AML-193 (cell line): ENCODE measurements at regions not wholly inside any gene's neighbourhood (a gene's known extent, or its start where the extent isn't known, plus 50 kb on each side); places are given as distances from the start of the nearest gene placed in this dataset.
A peak's percentile ranks its signal among the peaks of the same experiment; 100 is the strongest.

Source experiments
- DNase-seq, 2 experiments: peaks; one replicate each; lab custom pipeline; 2025; lab: John Stamatoyannopoulos, UW

DNA sequence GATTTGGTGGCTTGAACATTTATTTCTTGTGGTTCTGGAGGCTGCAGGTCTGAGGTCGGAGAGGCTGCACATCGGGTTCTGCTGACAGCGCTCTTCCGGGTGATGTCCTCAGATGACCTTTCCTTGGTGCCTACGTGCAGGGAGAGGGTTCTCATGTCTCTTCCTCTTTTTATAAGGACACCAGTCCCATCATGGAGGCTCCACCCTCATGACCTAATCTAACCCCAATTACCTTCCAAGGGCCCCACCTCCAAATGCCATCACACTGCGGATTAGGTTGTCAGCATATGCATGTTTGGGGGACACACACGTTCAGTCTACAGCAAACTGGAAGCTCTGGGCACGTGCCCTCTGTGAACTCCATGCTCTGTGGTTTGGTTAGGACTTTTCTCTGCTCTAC is 338.6 kb downstream of the FGF9 start:
- DNase-seq: peak; percentile 57 to 64

DNA sequence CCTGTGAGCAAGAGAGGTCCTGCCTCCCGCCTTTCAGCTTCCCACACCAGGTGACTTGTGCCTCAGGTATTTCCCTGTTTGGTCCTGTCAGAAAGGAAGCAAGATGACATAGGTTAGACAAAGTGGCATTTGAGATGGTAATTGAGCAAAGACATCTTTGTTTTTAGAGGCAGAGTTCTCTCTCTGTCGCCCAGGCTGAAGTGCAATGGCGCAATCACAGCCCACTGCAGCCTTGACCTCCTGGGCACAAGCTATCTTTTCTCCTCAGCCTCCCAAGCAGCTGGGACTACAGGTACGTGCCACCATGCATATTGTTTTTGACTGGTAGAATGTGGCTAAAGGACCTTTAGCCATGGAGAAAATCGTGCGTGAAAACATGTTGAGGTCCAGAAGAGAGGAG is 339.1 kb downstream of the FGF9 start:
- no peak for DNase-seq

DNA sequence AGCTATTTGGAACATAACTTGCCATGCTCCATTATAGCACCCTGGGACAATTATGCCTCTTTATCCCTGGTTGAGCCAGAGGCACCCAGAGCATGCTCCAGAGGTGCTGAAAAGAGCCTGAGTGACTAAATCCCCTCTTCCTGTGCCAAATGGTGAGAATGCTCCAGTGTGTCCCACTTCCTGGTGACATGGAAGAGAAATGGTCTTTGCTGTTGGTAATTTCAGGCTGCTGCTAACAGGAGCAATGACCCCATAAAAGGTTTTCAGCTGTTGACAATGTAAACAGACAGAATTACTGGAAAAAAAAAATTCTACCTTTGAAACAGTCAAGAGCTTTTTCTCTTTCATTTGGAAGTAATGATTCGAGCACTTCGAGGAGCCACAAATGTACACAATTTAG is 341.8 kb downstream of the FGF9 start:
- DNase-seq: no peak

- DNase-seq: no peak
Observed at GRCh38 chr13:22014469-22014868, 343.6 kb downstream of the FGF9 start.

- peak; percentile 74 to 89 for DNase-seq
Observed at GRCh38 chr13:22017226-22017625, 346.4 kb downstream of the FGF9 start.

DNA sequence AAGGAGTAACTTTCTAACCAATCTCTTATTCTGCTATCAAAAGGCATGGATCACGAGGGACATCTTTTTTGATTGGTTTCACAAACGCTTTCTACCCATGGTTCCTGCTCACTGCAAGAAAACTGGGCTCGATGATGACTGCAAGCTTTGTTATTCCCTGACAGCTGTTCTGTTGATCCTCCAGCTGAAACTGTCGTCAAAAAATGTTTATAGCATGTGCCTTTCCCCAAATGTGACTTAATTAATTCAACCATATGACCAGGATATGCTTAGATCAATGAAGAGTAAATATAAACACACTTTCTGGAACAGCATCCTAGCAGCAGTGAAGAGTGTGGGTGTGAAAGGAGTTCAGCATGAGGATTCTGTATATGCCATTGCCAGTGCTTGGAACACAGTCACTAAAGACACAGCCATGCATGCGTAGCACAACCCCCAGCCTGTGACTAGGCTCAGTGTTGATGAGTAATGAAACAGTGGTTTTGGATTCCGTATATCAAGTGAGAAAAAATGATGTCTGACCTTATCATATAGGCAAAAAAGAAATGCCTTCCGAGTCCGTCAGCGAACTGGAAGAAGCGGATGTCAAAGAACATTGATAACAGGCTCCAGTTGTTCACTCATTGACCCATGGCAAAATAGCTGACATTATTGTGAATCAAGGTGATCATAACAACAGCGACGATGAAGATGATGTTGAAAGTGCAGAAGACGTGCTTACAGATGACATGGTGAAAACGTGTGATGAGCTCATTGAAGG is 347.4 kb downstream of the FGF9 start:
- DNase-seq: no peak

DNA sequence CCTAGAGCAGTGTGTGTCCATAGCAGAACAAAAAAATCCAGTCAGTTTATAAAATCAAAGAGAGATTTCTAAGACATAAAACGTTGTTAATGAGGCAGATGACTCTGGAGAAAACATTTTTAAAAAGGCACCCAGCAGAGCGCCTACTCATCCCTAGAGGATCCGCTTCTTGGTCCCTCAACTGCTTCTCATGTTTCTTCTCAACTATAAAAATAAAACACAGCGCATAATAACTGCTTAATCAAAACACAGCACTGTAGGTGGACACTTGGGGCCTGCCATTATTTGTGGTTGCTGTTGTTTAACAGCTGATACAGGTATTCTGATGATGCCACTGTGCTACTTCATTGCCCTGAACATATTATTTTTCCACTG is 347.9 kb downstream of the FGF9 start:
- no peak for DNase-seq

GRCh38 chr13:22024381-22024994 is 353.6 kb downstream of the FGF9 start:
- no peak for DNase-seq

DNA sequence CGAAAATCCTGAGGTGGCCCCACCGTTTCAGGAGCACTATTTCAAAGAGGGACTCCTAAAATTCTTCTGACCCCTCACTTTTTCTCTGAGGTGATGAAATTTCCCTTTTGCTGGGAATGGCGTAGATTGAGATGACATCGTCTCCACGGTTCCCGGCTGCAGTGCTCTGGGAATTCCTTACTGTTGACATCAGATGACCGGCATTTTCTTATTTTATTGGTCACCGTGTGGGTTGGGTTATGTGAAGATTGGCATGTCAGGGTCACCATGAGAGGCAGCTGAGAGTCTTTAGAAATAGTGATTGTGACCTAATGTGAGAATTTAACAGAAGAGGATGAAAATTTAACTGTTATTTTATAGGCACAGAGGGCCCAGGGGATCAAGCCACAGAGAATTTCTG is 356.7 kb downstream of the FGF9 start:
- no peak for DNase-seq

DNA sequence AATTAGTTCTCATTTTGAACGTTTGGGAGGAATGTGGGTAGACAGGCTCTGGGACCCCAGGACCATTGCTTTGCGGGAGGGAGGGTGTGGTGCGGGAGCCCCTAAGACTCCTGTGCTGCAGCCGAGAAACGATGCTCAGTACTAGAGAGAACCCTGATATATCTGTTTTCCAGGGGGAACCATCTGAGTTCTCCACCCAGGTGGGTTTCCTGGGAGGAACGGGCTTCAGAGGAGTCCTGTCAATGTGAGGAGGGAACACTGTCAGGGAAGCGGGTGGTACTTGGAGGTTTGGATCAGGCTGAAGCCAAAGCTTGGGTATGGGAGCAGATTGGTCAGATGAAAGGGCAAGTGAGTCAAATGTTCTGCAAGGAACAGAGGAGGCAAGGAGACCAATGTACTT is 358.0 kb downstream of the FGF9 start:
- no peak for DNase-seq

DNA sequence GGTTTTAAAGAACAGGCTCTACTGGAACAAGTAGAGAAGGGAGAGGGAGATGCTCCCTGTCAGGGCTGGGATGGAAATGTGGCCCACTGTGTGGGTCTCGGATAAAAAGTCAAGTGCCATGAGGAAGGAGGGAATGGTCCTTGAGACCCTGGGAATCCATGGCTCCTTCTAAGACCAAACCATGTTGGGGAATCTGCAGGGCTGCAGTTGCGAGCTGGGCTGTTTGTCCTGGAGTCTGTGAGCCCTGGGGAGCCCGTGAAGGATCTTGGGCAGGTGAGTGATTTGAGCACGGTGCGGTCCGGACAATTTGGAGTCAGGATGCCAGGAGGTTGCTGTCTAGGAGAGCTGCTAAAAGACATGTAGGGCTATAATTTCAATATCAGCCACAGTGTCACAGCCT is 359.4 kb downstream of the FGF9 start:
- no peak for DNase-seq

DNA sequence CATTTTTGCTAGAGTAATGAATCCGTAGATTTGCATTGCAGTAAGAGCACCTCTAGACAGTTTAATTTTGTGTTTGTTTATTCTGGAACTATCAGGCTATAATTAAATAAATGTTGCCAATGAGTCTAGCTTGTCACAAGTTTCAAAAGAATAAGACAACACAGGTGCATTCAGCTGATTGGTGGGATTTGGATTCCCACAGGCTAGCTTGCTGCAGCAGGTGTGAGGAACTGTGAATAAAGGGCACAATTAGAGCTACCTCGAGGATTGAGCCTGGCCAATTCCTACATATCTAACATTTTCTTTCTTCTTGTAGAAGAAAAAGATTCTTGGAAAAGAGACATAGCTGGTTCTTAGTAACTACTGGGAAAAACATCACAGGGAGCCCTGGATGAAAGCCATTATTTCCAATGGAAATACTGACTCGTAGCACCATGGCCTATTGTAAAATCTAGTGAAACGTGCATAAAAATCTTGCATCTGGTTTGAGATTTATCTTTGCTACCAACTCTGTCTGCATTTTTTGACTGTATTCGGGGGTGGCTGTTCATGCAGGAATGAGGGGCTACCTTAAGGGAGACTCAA is 360.9 kb downstream of the FGF9 start:
- no peak for DNase-seq

DNA sequence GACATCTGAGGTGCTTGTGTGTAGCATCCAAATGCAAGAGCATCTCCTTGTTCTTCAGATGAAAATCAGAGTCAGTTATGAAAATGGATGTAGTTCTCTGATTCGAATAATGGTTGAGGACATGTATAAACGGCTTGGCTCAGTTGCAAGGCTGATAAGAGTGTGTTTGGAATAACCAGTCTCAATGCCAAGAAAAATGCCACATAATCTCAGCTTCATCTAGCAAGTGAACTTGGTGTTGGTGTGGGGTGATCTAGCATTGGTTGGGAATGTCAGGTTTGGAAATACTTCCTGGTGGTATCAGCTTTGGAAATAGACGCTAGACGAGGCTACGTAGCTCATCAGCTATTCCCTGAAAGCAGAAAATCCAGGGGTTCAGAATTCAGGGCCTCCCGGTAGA is 362.0 kb downstream of the FGF9 start:
- no peak for DNase-seq

DNA sequence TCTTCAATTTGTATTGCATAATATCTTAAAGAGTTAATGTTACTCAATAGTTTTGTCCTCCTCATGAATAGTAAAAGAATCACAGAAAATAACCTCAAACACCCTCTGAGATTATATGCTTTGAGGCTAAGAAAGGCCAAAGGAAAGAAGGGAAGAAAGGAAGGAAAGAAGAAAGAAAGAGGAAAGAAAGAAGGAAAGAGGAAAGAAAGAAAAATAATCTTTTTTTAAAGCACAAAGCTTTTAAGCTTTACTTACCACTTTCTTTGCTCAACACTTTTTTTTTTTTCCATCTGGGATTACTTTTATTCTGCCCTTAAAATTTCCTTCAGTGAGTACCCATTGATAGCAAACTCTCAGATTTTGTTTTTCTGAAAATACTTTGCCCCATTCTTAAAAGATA is 369.1 kb downstream of the FGF9 start:
- DNase-seq: no peak

GRCh38 chr13:22040810-22041364 is 370.0 kb downstream of the FGF9 start:
- no peak for DNase-seq

DNA sequence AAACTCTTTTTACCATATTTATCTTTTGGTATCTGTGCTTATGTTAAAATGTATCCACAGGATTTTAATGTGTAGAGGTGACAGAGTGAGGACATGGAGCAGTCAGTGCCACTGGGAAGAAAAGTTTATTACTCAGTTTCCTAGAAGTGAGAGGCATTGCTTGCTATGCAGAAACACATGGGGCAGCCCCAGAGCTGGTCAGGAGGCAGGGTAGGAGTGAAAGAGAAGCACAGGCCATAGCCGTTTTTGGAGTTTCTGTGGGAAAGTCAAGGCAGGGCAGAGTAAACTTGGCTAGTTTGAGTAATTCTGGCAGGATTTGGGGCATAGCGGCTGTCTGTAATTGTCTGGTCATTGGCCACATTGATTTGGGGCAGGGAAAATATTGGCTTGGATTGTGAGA is 370.9 kb downstream of the FGF9 start:
- no peak for DNase-seq

DNA sequence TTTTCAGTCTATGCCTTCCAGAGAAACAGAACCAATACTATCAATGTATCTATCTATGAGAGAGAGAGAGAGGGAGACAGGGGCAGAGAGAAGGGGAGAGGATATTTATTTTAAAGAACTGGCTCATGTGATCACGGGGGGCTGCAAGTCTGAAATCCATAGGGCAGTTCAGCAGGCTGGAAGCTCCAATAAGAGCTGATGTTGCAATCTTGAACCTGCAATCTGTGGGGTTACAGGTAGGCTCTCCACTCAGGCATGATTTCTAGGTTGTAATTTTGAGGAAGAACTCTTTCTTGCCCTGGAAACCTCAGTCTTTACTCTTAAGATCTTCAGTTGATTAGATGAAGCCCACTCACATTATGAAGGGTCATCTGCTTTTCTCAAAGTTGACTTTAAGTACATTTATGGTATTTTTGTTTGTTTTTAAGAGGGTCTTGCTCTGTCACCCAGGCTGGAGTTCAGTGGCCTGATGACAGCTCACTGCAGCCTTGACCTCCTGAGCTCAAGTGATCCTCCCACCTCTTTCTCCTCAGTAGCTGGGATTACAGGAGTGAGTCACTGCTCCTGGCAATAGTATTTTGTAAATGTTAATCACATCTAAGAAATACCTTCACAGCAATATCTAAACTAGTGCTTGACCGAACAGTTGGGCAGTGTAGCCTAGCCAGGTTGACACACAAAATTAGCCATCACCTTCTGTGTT is 376.4 kb downstream of the FGF9 start:
- DNase-seq: no peak

GRCh38 chr13:22047785-22048104 is 376.9 kb downstream of the FGF9 start:
- no peak for DNase-seq

DNA sequence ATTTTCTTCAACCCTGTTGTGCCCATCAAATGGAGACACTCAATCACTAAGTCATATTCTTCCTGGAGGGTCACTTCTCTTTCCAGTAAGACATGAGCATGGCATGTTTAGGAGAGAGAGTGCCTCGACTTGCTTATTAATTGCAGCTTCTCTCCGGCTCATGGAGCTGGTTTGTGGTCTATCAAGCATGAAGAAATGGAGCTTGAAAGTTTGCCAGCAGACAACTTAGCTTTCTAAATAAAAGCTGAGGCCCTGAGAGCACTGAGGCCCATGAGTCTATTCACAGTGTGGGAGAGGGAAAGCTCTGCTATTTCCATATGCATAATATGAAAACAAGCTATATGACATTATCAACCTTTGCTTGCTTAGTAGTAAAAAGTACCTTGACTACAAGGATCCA is 378.5 kb downstream of the FGF9 start:
- no peak for DNase-seq

DNA sequence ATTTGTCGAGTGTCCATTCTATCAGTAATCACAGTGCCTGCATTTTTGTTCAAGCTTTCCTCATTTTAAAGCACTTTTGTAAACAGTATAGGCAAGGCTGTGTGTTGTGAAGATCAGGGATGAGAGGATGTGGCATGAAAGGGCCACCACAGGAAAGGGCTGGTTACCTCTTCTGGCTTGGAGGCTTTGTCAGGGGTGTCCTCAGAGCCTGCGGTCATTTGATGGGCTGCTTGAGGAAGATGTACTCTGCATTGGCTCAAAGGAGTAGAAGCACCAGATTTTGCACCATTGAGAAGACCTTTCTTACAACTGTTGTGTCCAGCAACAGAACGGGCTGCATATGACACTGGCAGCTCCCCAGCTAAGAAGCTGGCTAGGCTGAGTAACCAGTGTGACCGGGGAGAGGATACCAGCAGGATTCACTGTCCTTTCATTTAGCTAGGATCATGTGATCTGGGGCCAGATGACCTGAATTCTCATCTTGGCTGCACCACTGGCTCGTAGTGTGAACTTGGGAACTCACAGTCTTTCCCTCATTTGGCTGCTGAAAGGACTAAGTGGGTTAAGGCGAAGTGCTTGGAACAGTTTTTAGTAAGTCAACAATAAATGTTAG is 380.2 kb downstream of the FGF9 start:
- DNase-seq: no peak

GRCh38 chr13:22053053-22053452 is 382.2 kb downstream of the FGF9 start:
- no peak for DNase-seq

- no peak for DNase-seq
Observed at GRCh38 chr13:22055259-22055658, 384.4 kb downstream of the FGF9 start.
